ENCODE measurements at regions not wholly inside any gene's neighbourhood (a gene's known extent, or its start where the extent isn't known, plus 50 kb on each side); places are given as distances from the start of the nearest gene placed in this dataset.

DNA sequence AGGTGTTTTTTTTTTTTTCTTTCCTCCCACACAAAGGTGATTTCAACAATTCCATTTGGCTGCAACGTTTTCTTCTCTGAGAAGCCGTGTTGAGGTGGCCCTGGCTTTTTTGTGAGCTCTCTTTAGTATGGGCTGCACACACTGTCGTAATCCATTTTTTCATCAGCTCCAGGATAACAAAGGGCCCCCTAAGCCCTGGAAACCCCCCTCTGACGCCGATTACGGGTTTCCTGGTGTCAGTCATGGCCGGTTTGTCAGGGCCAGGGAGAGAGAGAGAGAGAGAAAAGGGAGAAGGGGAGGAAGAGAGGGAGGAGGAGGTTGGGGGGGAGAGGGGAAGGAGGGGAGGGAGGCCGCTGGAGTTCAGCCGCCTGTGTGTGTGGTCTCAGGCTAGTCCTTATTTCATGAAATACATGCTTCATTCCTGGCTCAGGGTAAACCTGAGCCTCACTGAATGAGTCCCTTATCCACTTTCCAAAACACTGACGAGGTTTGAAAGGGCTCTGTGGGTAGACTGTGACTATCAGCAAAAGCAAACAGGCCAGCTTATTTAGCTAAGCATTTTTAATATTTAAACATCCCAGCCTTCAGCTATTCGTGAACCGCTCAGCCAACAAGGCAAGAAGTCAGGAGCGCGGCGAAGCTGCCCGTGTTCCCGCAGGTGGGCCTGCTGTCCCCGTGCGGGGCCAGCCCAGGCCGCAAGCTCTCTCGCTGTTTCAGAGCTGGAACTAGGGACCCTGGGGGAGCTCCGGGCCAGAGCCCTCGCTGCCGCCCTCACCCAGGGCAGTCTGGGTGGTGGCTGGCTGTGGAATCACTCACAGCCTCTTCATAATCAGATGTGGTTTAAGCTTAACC lies 172.8 kb downstream of the ERCC6L2 start:
- TF ChIP-seq POLR2AphosphoS5 (IDR thresholded peaks at IDR 0.05) (no peak), POLR2A (IDR thresholded peaks at IDR 0.05) (no peak)
- TF ChIP-seq, protein P1, sequence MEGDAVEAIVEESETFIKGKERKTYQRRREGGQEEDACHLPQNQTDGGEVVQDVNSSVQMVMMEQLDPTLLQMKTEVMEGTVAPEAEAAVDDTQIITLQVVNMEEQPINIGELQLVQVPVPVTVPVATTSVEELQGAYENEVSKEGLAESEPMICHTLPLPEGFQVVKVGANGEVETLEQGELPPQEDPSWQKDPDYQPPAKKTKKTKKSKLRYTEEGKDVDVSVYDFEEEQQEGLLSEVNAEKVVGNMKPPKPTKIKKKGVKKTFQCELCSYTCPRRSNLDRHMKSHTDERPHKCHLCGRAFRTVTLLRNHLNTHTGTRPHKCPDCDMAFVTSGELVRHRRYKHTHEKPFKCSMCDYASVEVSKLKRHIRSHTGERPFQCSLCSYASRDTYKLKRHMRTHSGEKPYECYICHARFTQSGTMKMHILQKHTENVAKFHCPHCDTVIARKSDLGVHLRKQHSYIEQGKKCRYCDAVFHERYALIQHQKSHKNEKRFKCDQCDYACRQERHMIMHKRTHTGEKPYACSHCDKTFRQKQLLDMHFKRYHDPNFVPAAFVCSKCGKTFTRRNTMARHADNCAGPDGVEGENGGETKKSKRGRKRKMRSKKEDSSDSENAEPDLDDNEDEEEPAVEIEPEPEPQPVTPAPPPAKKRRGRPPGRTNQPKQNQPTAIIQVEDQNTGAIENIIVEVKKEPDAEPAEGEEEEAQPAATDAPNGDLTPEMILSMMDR (IDR thresholded peaks at IDR 0.05), result no peak
